ENCODE measurements at regions not wholly inside any gene's neighbourhood (a gene's known extent, or its start where the extent isn't known, plus 50 kb on each side); places are given as distances from the start of the nearest gene placed in this dataset.
"Not testable (repeated sequence)": the region's sequence is repeated elsewhere in the genome, so short reads cannot be mapped to it uniquely, and the experiment has no call there.

- no peak for DNase-seq (ENCODE audit: low spot score)
These were observed 176.2 kb downstream of the DIRAS2 start for GRCh38 chr9:90466441-90466840.

GRCh38 chr9:90469435-90469834 lies 173.2 kb downstream of the DIRAS2 start:
- DNase-seq (ENCODE audit: low spot score): no peak

GRCh38 chr9:90469865-90470387 lies 172.7 kb downstream of the DIRAS2 start:
- no peak for DNase-seq (ENCODE audit: low spot score)

GRCh38 chr9:90476058-90476457 lies 166.6 kb downstream of the DIRAS2 start:
- no peak for DNase-seq (ENCODE audit: low spot score)

GRCh38 chr9:90477535-90477934 lies 165.1 kb downstream of the DIRAS2 start:
- DNase-seq (ENCODE audit: low spot score): no peak

- no peak for DNase-seq (ENCODE audit: low spot score)
These were observed 163.8 kb downstream of the DIRAS2 start for GRCh38 chr9:90478821-90479220.

- DNase-seq (ENCODE audit: low spot score): no peak
These were observed 157.6 kb downstream of the DIRAS2 start for GRCh38 chr9:90485028-90485427.

GRCh38 chr9:90489066-90489465 lies 153.6 kb downstream of the DIRAS2 start:
- no peak for DNase-seq (ENCODE audit: low spot score)

- no peak for DNase-seq (ENCODE audit: low spot score)
These were observed 142.9 kb downstream of the DIRAS2 start for GRCh38 chr9:90499761-90500160.

GRCh38 chr9:90502134-90502533 lies 140.5 kb downstream of the DIRAS2 start:
- DNase-seq (ENCODE audit: low spot score): no peak

- no peak for DNase-seq (ENCODE audit: low spot score)
These were observed 138.1 kb downstream of the DIRAS2 start for GRCh38 chr9:90504486-90504885.

- DNase-seq (ENCODE audit: low spot score): no peak
These were observed 136.9 kb downstream of the DIRAS2 start for GRCh38 chr9:90505695-90506094.

GRCh38 chr9:90506402-90506801 lies 136.2 kb downstream of the DIRAS2 start:
- DNase-seq (ENCODE audit: low spot score): not testable (repeated sequence)

- DNase-seq (ENCODE audit: low spot score): no peak
These were observed 135.0 kb downstream of the DIRAS2 start for GRCh38 chr9:90507621-90508020.

- no peak for DNase-seq (ENCODE audit: low spot score)
These were observed 133.7 kb downstream of the DIRAS2 start for GRCh38 chr9:90508940-90509339.

GRCh38 chr9:90511711-90512110 lies 130.9 kb downstream of the DIRAS2 start:
- DNase-seq (ENCODE audit: low spot score): no peak

GRCh38 chr9:90514877-90515276 lies 127.7 kb downstream of the DIRAS2 start:
- no peak for DNase-seq (ENCODE audit: low spot score)

GRCh38 chr9:90515510-90515909 lies 127.1 kb downstream of the DIRAS2 start:
- no peak for DNase-seq (ENCODE audit: low spot score)

GRCh38 chr9:90517103-90517502 lies 125.5 kb downstream of the DIRAS2 start:
- no peak for DNase-seq (ENCODE audit: low spot score)

- no peak for DNase-seq (ENCODE audit: low spot score)
These were observed 120.6 kb downstream of the DIRAS2 start for GRCh38 chr9:90521811-90522570.

- no peak for DNase-seq (ENCODE audit: low spot score)
These were observed 118.7 kb downstream of the DIRAS2 start for GRCh38 chr9:90523958-90524357.

GRCh38 chr9:90526386-90526785 lies 116.2 kb downstream of the DIRAS2 start:
- DNase-seq (ENCODE audit: low spot score): no peak

GRCh38 chr9:90536094-90536493 lies 106.5 kb downstream of the DIRAS2 start:
- DNase-seq (ENCODE audit: low spot score): not testable (repeated sequence)

GRCh38 chr9:90538566-90538965 lies 104.1 kb downstream of the DIRAS2 start:
- DNase-seq (ENCODE audit: low spot score): no peak

Data from hematopoietic multipotent progenitor cell treated with erythropoietin and hydrocortisone succinate and interleukin-3 and kit ligand, for 15 days (in vitro differentiated cells).